Lower lobe of right lung (tissue), 2 donors: ENCODE measurements at regions not wholly inside any gene's neighbourhood (a gene's known extent, or its start where the extent isn't known, plus 50 kb on each side); places are given as distances from the start of the nearest gene placed in this dataset.

Source experiments
- ATAC-seq, 2 donors: fragments of 200-7000 bp; cut with Tn5 transposase; one replicate each; pipeline ENCODE4 v1.9.1; 2020 to 2022; ENCODE audit warnings: mild to moderate bottlenecking in 2 of 2, moderate library complexity in 2 of 2
- DNase-seq: peaks from one replicate; pipeline ENCODE4 v3.0.0-alpha.2; 2020
- H3K27ac ChIP-seq: fragments of 200-600 bp; one replicate; pipeline ENCODE4 v1.8.0; 2022
- H3K27me3 ChIP-seq: fragments of 200-600 bp; one replicate; pipeline ENCODE4 v1.8.0; 2022; ENCODE audit warnings: low read depth
- H3K36me3 ChIP-seq: fragments of 200-600 bp; one replicate; pipeline ENCODE4 v1.8.0; 2022; ENCODE audit warnings: mild to moderate bottlenecking
- H3K4me1 ChIP-seq: fragments of 200-600 bp; one replicate; pipeline ENCODE4 v1.8.0; 2022
- H3K4me3 ChIP-seq: fragments of 200-600 bp; one replicate; pipeline ENCODE4 v1.8.0; 2022; ENCODE audit warnings: mild to moderate bottlenecking
- H3K9me3 ChIP-seq: fragments of 200-600 bp; one replicate; pipeline ENCODE4 v1.8.0; 2022
- CTCF ChIP-seq: fragments of 200-600 bp; IDR thresholded peaks from one replicate; pipeline ENCODE4 v1.8.0; 2022; ENCODE audit warnings: antibody characterized with exemption, mild to moderate bottlenecking
- intact Hi-C: fragments of 100-400 bp; cut with DNase I; formaldehyde crosslinking; loops from one replicate; pipeline ENCODE4 v1.11.0; 2022
- donor health status: DM: no; HTN: yes; CAD: no; lungs with severe emphysema.

GRCh38 chr15:31857194-31857593 is 173.1 kb upstream of the CHRNA7 start:
- no peaks in the 10 kb centered on the region for H3K27me3 ChIP-seq
- H3K4me1 ChIP-seq: no peaks in the 10 kb centered on the region
- H3K4me3 ChIP-seq: no peak overlapping the region
- H3K36me3 ChIP-seq: no peaks in the 10 kb centered on the region
- no peak overlapping the region for H3K27ac ChIP-seq
- DNase-seq (no peak), ATAC-seq (no peak)
- H3K9me3 ChIP-seq: no peaks in the 10 kb centered on the region
- intact Hi-C loops: no loop called here
- TF ChIP-seq CTCF: no peak

GRCh38 chr15:31858026-31858425 is 172.3 kb upstream of the CHRNA7 start:
- H3K4me1 ChIP-seq: no peaks in the 10 kb centered on the region
- DNase-seq: no peak
- H3K27me3 ChIP-seq: no peaks in the 10 kb centered on the region
- H3K27ac ChIP-seq: no peak overlapping the region
- intact Hi-C loops: no loop called here
- ATAC-seq: no peak
- H3K4me3 ChIP-seq: no peak overlapping the region
- no peaks in the 10 kb centered on the region for H3K36me3 ChIP-seq
- no peaks in the 10 kb centered on the region for H3K9me3 ChIP-seq
- TF ChIP-seq CTCF: no peak

GRCh38 chr15:31866248-31866647 is 164.1 kb upstream of the CHRNA7 start:
- Histone ChIP-seq H3K4me1 (peaks cover 5% of the 10 kb centered on the region), H3K4me3 (no peak overlapping the region), H3K27ac (no peak overlapping the region), H3K9me3 (no peaks in the 10 kb centered on the region), H3K36me3 (no peaks in the 10 kb centered on the region), H3K27me3 (no peaks in the 10 kb centered on the region)
- no peak for DNase-seq
- TF ChIP-seq CTCF: no peak
- ATAC-seq: no peak
- intact Hi-C loops: no loop called here

- H3K36me3 ChIP-seq: no peaks in the 10 kb centered on the region
- H3K27ac ChIP-seq: no peak overlapping the region
- H3K4me1 ChIP-seq: peaks cover 5% of the 10 kb centered on the region
- H3K9me3 ChIP-seq: no peaks in the 10 kb centered on the region
- ATAC-seq: peak; percentile 39 to 47
- intact Hi-C loops: no loop called here
- TF ChIP-seq CTCF: peak; percentile 88
- DNase-seq: peak; percentile 70
- H3K4me3 ChIP-seq: no peak overlapping the region
- H3K27me3 ChIP-seq: no peaks in the 10 kb centered on the region
Measured at GRCh38 chr15:31867536-31868442, 162.5 kb upstream of the CHRNA7 start.

- no peak for TF ChIP-seq CTCF
- no peaks in the 10 kb centered on the region for H3K27me3 ChIP-seq
- no peaks in the 10 kb centered on the region for H3K9me3 ChIP-seq
- peak overlapping the region; percentile 63 for H3K4me3 ChIP-seq
- no peaks in the 10 kb centered on the region for H3K36me3 ChIP-seq
- intact Hi-C loops: no loop called here
- H3K27ac ChIP-seq: no peak overlapping the region
- ATAC-seq (peak; percentile 3 to 5), DNase-seq (no peak)
- H3K4me1 ChIP-seq: peaks cover 5% of the 10 kb centered on the region
Measured at GRCh38 chr15:31869686-31870307, 160.5 kb upstream of the CHRNA7 start.
